ENCODE measurements at regions not wholly inside any gene's neighbourhood (a gene's known extent, or its start where the extent isn't known, plus 50 kb on each side); places are given as distances from the start of the nearest gene placed in this dataset.
"Not testable (repeated sequence)": the region's sequence is repeated elsewhere in the genome, so short reads cannot be mapped to it uniquely, and the experiment has no call there.

DNA sequence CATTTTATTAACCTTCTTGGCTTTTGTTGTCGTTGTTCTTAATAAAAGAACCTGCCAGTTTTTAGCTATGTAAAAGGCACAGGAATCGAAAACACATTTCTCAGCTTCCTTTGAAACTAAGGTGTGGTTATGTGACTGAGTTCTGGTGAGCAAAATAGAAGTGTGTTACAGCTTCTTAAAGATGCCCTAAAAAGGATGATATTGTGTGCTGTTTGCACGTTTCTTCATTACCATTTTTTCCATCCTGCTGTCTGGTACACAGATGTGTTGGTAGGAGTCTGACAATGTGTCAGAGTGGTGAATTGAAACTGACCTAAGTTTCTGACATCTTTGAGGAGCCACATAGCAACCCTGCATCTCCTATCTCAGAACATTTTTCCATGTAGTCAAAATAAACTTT is 380.6 kb downstream of the SUCLG1 start:
- no peak overlapping the region for H3K4me3 ChIP-seq (ENCODE audit: low read depth, low read length)
- TF ChIP-seq, protein P1, sequence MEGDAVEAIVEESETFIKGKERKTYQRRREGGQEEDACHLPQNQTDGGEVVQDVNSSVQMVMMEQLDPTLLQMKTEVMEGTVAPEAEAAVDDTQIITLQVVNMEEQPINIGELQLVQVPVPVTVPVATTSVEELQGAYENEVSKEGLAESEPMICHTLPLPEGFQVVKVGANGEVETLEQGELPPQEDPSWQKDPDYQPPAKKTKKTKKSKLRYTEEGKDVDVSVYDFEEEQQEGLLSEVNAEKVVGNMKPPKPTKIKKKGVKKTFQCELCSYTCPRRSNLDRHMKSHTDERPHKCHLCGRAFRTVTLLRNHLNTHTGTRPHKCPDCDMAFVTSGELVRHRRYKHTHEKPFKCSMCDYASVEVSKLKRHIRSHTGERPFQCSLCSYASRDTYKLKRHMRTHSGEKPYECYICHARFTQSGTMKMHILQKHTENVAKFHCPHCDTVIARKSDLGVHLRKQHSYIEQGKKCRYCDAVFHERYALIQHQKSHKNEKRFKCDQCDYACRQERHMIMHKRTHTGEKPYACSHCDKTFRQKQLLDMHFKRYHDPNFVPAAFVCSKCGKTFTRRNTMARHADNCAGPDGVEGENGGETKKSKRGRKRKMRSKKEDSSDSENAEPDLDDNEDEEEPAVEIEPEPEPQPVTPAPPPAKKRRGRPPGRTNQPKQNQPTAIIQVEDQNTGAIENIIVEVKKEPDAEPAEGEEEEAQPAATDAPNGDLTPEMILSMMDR (IDR thresholded peaks at IDR 0.05; ENCODE audit: control insufficient read depth, extremely low read depth, insufficient read depth) = no peak
- no peak for DNase-seq (ENCODE audit: low read depth)

DNA sequence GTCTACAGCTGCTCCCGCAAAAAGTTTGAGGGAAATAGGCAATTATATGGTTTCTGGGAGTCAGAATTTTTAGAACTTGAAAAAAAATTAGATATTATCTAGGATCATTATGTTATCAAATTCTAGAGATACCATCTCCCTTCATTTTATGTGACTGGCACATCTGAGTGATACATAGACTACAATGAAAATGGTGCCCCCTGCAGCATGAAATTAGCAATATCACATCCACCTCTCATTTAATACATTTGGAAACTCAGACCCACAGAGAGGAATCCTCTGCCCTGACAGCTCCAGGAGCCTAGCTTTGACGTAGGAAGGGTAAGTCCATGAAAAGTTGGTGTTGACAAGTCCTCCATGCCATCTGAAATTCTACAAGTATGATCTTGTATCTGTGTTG is 381.6 kb downstream of the SUCLG1 start:
- H3K4me3 ChIP-seq (ENCODE audit: low read depth, low read length) = no peak overlapping the region

DNA sequence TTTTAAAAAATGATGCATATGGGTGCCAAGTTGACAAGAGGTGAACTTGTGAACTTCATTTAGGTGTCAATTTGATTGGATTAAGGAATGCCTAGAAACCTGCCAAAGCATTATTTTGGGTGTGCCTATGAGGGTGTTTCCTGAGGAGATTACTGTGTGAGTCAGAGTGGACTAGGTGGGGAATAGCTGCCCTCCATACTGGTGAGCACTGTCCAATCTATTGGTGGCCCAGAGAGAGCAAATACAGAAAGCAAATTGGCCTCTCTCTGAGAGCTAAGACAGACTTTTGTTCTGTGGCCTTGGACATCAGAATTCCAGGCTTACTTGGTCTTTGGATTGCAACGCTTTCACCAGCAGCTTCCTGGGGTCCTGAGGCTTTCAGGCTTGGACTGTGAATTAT is 388.0 kb downstream of the SUCLG1 start:
- no peak overlapping the region for H3K4me3 ChIP-seq (ENCODE audit: low read depth, low read length)
- no peak for DNase-seq (ENCODE audit: low read depth)
- TF ChIP-seq, protein P1 (IDR thresholded peaks at IDR 0.05; ENCODE audit: control insufficient read depth, extremely low read depth, insufficient read depth) = no peak

More for the DNA sequence above, 381.6 kb downstream of the SUCLG1 start:
- peak; percentile 18 for DNase-seq (ENCODE audit: low read depth)
- TF ChIP-seq, protein P1 (IDR thresholded peaks at IDR 0.05; ENCODE audit: control insufficient read depth, extremely low read depth, insufficient read depth) = peak; percentile 52

DNA sequence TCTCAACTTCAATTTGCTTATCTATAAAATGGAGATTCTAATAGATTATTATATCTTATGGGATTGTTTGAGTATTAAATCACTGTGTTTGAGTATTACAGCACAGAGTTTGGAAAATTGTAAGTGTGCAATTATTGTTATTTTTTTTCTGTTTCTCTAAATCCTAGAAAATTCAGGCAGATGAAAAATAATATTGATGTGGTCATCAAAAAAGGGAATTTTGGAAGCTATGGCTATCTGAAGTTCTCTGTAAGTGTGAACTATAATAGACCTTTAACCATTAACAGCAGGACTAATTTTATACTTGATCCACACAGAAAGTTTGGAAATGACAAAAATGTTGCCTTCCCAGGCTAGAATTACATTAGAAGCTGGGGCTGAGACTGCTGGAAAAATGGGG is 393.2 kb downstream of the SUCLG1 start:
- H3K4me3 ChIP-seq (ENCODE audit: low read depth, low read length) = no peak overlapping the region
- TF ChIP-seq, protein P1 (IDR thresholded peaks at IDR 0.05; ENCODE audit: control insufficient read depth, extremely low read depth, insufficient read depth) = no peak
- DNase-seq (ENCODE audit: low read depth) = no peak

DNA sequence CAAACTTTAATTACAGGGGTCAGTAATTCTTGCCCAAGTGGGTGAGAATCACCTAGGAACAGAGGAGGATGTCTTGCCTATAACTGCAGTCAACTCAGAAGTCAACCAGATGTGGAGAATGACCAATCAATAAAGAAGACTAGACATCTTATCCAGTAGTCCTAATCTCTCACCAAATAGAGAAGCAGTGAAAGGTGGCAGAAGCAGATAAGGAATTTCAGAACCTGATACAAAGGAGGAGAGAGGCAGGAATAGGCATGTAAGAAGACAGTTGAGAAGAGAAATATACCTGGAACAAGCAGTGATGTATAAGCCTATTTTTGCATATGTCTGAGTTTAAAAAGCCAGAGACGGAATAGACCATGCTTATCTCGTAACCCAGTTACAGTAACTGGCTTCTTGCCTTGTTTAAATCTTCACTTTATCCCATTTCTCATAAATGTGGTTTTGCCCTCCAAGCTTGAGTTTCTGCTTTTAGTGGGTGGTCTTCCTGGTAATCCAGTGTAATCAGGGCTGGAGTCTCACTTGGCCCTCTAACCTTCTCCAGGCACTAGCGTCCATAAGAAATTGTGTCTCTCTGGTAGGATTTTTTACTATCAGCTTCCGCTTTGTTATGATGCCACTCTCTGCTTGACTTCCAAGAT is 401.0 kb downstream of the SUCLG1 start:
- no peak for DNase-seq (ENCODE audit: low read depth)
- H3K4me3 ChIP-seq (ENCODE audit: low read depth, low read length) = no peak overlapping the region
- TF ChIP-seq, protein P1 (IDR thresholded peaks at IDR 0.05; ENCODE audit: control insufficient read depth, extremely low read depth, insufficient read depth) = no peak

DNA sequence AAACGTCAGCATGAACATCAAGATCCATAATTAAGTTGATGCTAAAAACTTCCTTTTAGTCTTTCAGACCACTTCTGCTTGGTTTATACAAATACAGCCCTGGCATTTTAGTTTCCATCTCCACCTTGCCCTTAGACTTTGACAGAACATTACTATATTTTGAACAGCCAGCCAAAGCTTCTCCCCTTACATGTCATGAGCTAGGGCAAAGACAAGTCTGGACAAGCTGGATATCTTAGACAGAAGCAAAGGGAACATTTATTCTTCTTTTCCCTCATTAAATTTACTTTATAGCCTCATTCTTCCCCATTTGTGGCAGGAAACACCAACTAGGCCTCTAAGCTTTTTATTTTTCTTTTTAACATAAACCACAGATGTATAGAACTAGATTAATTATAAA is 403.3 kb downstream of the SUCLG1 start:
- no peak for DNase-seq (ENCODE audit: low read depth)
- H3K4me3 ChIP-seq (ENCODE audit: low read depth, low read length) = no peak overlapping the region
- TF ChIP-seq, protein P1 (IDR thresholded peaks at IDR 0.05; ENCODE audit: control insufficient read depth, extremely low read depth, insufficient read depth) = no peak

DNA sequence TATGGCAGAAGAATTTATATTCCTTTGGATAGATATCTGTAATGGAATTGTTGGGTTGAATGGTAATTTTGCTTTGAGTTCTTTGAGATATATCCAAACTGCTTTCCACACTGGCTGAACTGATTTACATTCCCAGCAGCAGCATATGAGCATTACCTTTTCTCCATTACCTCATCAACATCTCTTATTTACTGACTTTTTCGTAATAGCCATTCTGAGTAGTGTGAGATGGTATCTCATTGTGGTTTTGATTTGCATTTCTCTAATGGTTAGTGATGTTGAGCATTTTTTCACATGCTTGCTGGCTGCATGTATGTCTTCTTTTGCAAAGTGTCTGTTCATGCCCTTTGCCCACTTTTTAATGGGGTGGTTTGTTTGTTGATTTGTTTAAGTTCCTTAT is 404.5 kb downstream of the SUCLG1 start:
- H3K4me3 ChIP-seq (ENCODE audit: low read depth, low read length); DNase-seq (ENCODE audit: low read depth): not testable (repeated sequence)
